ENCODE measurements at regions not wholly inside any gene's neighbourhood (a gene's known extent, or its start where the extent isn't known, plus 50 kb on each side); places are given as distances from the start of the nearest gene placed in this dataset.

DNA sequence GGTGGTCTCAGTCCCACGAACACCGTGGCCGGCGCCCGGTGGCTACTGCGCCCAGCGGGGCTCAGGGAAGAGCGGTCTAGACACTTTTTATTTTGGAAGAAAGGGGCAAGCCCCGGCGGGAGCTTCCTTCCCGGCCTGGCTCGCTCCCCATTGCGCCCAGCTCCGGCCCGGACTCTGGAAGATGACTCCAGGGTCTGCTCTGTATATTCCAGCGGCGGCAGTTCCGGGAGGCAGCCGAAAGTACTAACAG lies 225.1 kb upstream of the CRY1 start:
- TF ChIP-seq EZH2 (IDR thresholded peaks at IDR 0.05; ENCODE audit: insufficient read depth, poor library complexity, severe bottlenecking) (no peak), EZH2phosphoT487 (IDR thresholded peaks at IDR 0.05; ENCODE audit: insufficient read depth, low read depth) (no peak)

Data from GM23248 (cell line).